ENCODE measurements at regions not wholly inside any gene's neighbourhood (a gene's known extent, or its start where the extent isn't known, plus 50 kb on each side); places are given as distances from the start of the nearest gene placed in this dataset.

- no peak for DNase-seq (ENCODE audit: extremely low read depth, low read depth)
Measured at GRCh38 chr16:65634291-65634690, 512.4 kb upstream of the CDH11 start.

- DNase-seq (ENCODE audit: extremely low read depth, low read depth), result no peak
Measured at GRCh38 chr16:65624666-65625065, 502.8 kb upstream of the CDH11 start.

GRCh38 chr16:65624229-65624628 lies 502.4 kb upstream of the CDH11 start:
- DNase-seq (ENCODE audit: extremely low read depth, low read depth), result no peak

GRCh38 chr16:65622871-65623270 lies 501.0 kb upstream of the CDH11 start:
- DNase-seq (ENCODE audit: extremely low read depth, low read depth), result no peak

GRCh38 chr16:65622151-65622550 lies 500.3 kb upstream of the CDH11 start:
- no peak for DNase-seq (ENCODE audit: extremely low read depth, low read depth)

- DNase-seq (ENCODE audit: extremely low read depth, low read depth), result no peak
Measured at GRCh38 chr16:65621640-65622039, 499.8 kb upstream of the CDH11 start.

GRCh38 chr16:65619606-65620005 lies 497.7 kb upstream of the CDH11 start:
- no peak for DNase-seq (ENCODE audit: extremely low read depth, low read depth)

- DNase-seq (ENCODE audit: extremely low read depth, low read depth), result no peak
Measured at GRCh38 chr16:65618931-65619330, 497.1 kb upstream of the CDH11 start.

- no peak for DNase-seq (ENCODE audit: extremely low read depth, low read depth)
Measured at GRCh38 chr16:65618333-65618732, 496.5 kb upstream of the CDH11 start.

GRCh38 chr16:65617421-65617820 lies 495.6 kb upstream of the CDH11 start:
- DNase-seq (ENCODE audit: extremely low read depth, low read depth), result no peak

GRCh38 chr16:65608455-65608854 lies 486.6 kb upstream of the CDH11 start:
- no peak for DNase-seq (ENCODE audit: extremely low read depth, low read depth)

GRCh38 chr16:65604771-65605170 lies 482.9 kb upstream of the CDH11 start:
- DNase-seq (ENCODE audit: extremely low read depth, low read depth), result no peak

- DNase-seq (ENCODE audit: extremely low read depth, low read depth), result no peak
Measured at GRCh38 chr16:65601781-65602180, 479.9 kb upstream of the CDH11 start.

- no peak for DNase-seq (ENCODE audit: extremely low read depth, low read depth)
Measured at GRCh38 chr16:65600629-65601028, 478.8 kb upstream of the CDH11 start.

GRCh38 chr16:65600046-65600445 lies 478.2 kb upstream of the CDH11 start:
- DNase-seq (ENCODE audit: extremely low read depth, low read depth), result no peak

GRCh38 chr16:65598621-65599020 lies 476.8 kb upstream of the CDH11 start:
- DNase-seq (ENCODE audit: extremely low read depth, low read depth), result no peak

GRCh38 chr16:65583498-65583897 lies 461.6 kb upstream of the CDH11 start:
- DNase-seq (ENCODE audit: extremely low read depth, low read depth), result no peak

- DNase-seq (ENCODE audit: extremely low read depth, low read depth), result no peak
Measured at GRCh38 chr16:65579050-65579449, 457.2 kb upstream of the CDH11 start.

GRCh38 chr16:65576631-65577030 lies 454.8 kb upstream of the CDH11 start:
- DNase-seq (ENCODE audit: extremely low read depth, low read depth), result no peak

- DNase-seq (ENCODE audit: extremely low read depth, low read depth), result no peak
Measured at GRCh38 chr16:65576139-65576538, 454.3 kb upstream of the CDH11 start.

GRCh38 chr16:65574326-65574966 lies 452.6 kb upstream of the CDH11 start:
- peak; percentile 36 for DNase-seq (ENCODE audit: extremely low read depth, low read depth)

GRCh38 chr16:65572156-65572555 lies 450.3 kb upstream of the CDH11 start:
- DNase-seq (ENCODE audit: extremely low read depth, low read depth), result peak; percentile 30

- DNase-seq (ENCODE audit: extremely low read depth, low read depth), result no peak
Measured at GRCh38 chr16:65570261-65570660, 448.4 kb upstream of the CDH11 start.

All from NCI-H460 (cell line).